GM23338 (cell line): ENCODE measurements at regions not wholly inside any gene's neighbourhood (a gene's known extent, or its start where the extent isn't known, plus 50 kb on each side); places are given as distances from the start of the nearest gene placed in this dataset.

Source experiments
- ATAC-seq: fragments of 200-7000 bp; cut with Tn5 transposase; 3 replicates; pipeline ENCODE4 v1.9.1; 2020
- DNase-seq: peaks from one replicate; pipeline ENCODE4 v3.0.0-alpha.2; 2015; ENCODE audit warnings: low spot score
- H2AFZ ChIP-seq: fragments of 200-600 bp; sonication (generic); 2 replicates; pipeline ENCODE4 v1.8.0; 2016; ENCODE audit warnings: antibody characterized with exemption, mild to moderate bottlenecking, moderate library complexity
- H3F3A ChIP-seq: fragments of 200-600 bp; sonication (generic); replicated peaks from 2 replicates; pipeline ENCODE4 v1.8.0; 2017; ENCODE audit warnings: antibody characterized with exemption, mixed run types, low read depth
- H3K27ac ChIP-seq: fragments of 200-600 bp; sonication (generic); 2 replicates; pipeline ENCODE4 v1.6.1; 2016; ENCODE audit warnings: low read depth
- H3K27me3 ChIP-seq: fragments of 200-600 bp; sonication (generic); 2 replicates; pipeline ENCODE4 v1.8.0; 2016; ENCODE audit warnings: mild to moderate bottlenecking, mixed run types, moderate library complexity; ENCODE audit not compliant: insufficient read depth
- H3K36me3 ChIP-seq: fragments of 200-600 bp; sonication (generic); 2 replicates; pipeline ENCODE4 v1.8.0; 2016; ENCODE audit warnings: mild to moderate bottlenecking; ENCODE audit not compliant: insufficient read depth
- H3K4me1 ChIP-seq: fragments of 200-600 bp; sonication (generic); 2 replicates; pipeline ENCODE4 v1.8.0; 2016; ENCODE audit warnings: mild to moderate bottlenecking, moderate library complexity; ENCODE audit not compliant: insufficient read depth
- H3K4me2 ChIP-seq: fragments of 200-600 bp; sonication (generic); 2 replicates; pipeline ENCODE4 v1.7.1; 2017; ENCODE audit warnings: mixed run types
- H3K4me3 ChIP-seq: fragments of 200-600 bp; sonication (generic); 2 replicates; pipeline ENCODE4 v1.6.1; 2016; ENCODE audit warnings: mixed run types
- H3K79me2 ChIP-seq: fragments of 200-600 bp; sonication (generic); replicated peaks from 2 replicates; pipeline ENCODE4 v1.8.0; 2017; ENCODE audit warnings: mild to moderate bottlenecking; ENCODE audit not compliant: insufficient read depth
- H3K9me2 ChIP-seq: fragments of 200-600 bp; sonication (generic); 2 replicates; pipeline ENCODE4 v1.8.0; 2017; ENCODE audit not compliant: insufficient read depth
- H4K20me1 ChIP-seq: fragments of 200-600 bp; sonication (generic); replicated peaks from 2 replicates; pipeline ENCODE4 v1.8.0; 2017; ENCODE audit warnings: mild to moderate bottlenecking; ENCODE audit not compliant: insufficient read depth
- H3K27ac Mint-ChIP-seq: 2 replicates; pipeline ENCODE4 v1.8.0; 2020; ENCODE audit warnings: inconsistent platforms, mild to moderate bottlenecking, moderate library complexity, mixed read lengths
- H3K27me3 Mint-ChIP-seq: 3 replicates; pipeline ENCODE4 v1.8.0; 2022; ENCODE audit warnings: low read depth, mild to moderate bottlenecking, moderate library complexity, mixed read lengths, inconsistent platforms; ENCODE audit not compliant: insufficient read depth, poor library complexity
- H3K36me3 Mint-ChIP-seq: 3 replicates; pipeline ENCODE4 v1.8.0; 2021; ENCODE audit warnings: low read depth, mild to moderate bottlenecking, inconsistent platforms, moderate library complexity, mixed read lengths
- H3K4me1 Mint-ChIP-seq: 3 replicates; pipeline ENCODE4 v1.8.0; 2020; ENCODE audit warnings: mild to moderate bottlenecking, inconsistent platforms, mixed read lengths
- H3K4me3 Mint-ChIP-seq: 3 replicates; pipeline ENCODE4 v1.8.0; 2021; ENCODE audit warnings: moderate library complexity, mild to moderate bottlenecking, inconsistent platforms, mixed read lengths
- H3K9me3 Mint-ChIP-seq: 3 replicates; pipeline ENCODE4 v1.8.0; 2020; ENCODE audit warnings: moderate library complexity, mild to moderate bottlenecking, inconsistent platforms, mixed read lengths
- EZH2 ChIP-seq: fragments of 200-600 bp; sonication (generic); IDR thresholded peaks from one replicate; pipeline ENCODE4 v1.8.0; 2017; ENCODE audit warnings: antibody characterized with exemption, mild to moderate bottlenecking, low read depth; ENCODE audit not compliant: unreplicated experiment
- EZH2phosphoT487 ChIP-seq: fragments of 200-600 bp; sonication (generic); IDR thresholded peaks from one replicate; pipeline ENCODE4 v1.8.1; 2018; ENCODE audit warnings: antibody characterized with exemption; ENCODE audit not compliant: unreplicated experiment
- JUNB ChIP-seq: IDR thresholded peaks from one replicate; pipeline ENCODE4 v1.6.1; 2016; ENCODE audit warnings: antibody characterized with exemption; ENCODE audit not compliant: unreplicated experiment
- NANOG ChIP-seq: IDR thresholded peaks from 2 replicates; pipeline ENCODE4 v1.6.1; 2016; ENCODE audit warnings: antibody characterized with exemption, borderline replicate concordance
- POLR2AphosphoS5 ChIP-seq: IDR thresholded peaks from 2 replicates; pipeline ENCODE4 v1.6.1; 2016; ENCODE audit warnings: antibody characterized with exemption, low read depth
- ZNF114 ChIP-seq: fragments of 250-450 bp; sonication (Bioruptor Pico); IDR thresholded peaks from 2 replicates; pipeline ENCODE4 v1.5.0; 2020; ENCODE audit warnings: mild to moderate bottlenecking, moderate library complexity
- ZNF331 ChIP-seq: fragments of 250-450 bp; sonication (Bioruptor Pico); IDR thresholded peaks from 2 replicates; pipeline ENCODE4 v1.5.0; 2020; ENCODE audit warnings: low read depth, mild to moderate bottlenecking, moderate library complexity
- TF ChIP-seq, protein P1 (sequence below): fragments of 250-450 bp; sonication (Bioruptor Pico); IDR thresholded peaks from 2 replicates; pipeline ENCODE4 v1.5.0; 2020; ENCODE audit warnings: mild to moderate bottlenecking, moderate library complexity
- TF ChIP-seq, protein P2 (sequence below), 2 experiments: fragments of 200-600 bp in 1 of 2; sonication (generic) in 1 of 2; conservative IDR thresholded peaks; 2 replicates each; pipeline versions ENCODE4 v1.5.1 to v1.6.1; 2016 to 2017; ENCODE audit warnings: antibody characterized with exemption in 2 of 2, low read depth in 2 of 2, mild to moderate bottlenecking in 2 of 2, moderate library complexity in 1 of 2
- TF ChIP-seq, protein P3 (sequence below): IDR thresholded peaks from 2 replicates; pipeline ENCODE4 v1.6.1; 2016; ENCODE audit warnings: antibody characterized with exemption

DNA sequence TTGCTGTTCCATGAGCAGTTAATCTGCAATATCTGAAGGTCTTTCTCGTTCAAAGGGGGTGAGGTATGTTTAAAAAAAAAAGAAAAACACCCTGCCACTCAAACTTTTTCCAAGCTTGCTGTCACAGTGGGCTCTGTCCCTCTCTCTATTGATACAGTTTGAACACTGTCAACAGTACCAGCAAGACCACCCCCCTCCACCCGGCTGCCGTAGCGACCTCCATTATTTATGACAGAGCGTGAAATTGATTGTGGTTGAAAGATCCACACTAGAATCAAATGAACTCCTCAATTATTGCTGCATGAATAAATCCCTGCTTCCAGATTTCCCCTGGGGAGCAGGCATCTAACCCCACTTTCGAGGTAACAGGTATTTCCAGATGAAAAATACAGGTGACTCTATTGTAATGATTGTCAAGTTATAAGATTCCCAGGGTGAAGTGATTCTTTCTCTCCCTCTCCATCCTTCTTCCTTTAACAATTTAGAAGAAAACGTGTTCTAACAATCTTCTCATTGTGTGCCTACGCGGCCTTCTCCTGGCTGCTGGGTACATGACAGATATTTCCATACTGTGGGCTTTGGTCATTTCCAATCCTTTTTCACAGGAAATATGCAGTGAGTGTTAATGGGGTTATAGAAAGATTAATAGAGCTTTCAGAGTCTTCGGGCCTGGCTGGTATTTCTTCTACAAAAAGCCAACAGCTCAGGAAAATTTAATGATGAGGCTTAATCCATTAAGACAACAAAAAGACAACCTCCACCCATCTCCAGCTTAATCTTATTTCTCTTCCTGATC, 135.7 kb upstream of the C16orf82 start:
- Mint-ChIP-seq H3K4me3 (no peak overlapping the region), H3K27me3 (peaks cover 7% of the 10 kb centered on the region), H3K9me3 (peaks cover 94% of the 10 kb centered on the region), H3K4me1 (no peaks in the 10 kb centered on the region), H3K36me3 (peaks cover 23% of the 10 kb centered on the region), H3K27ac (no peak overlapping the region)
- DNase-seq (no peak), ATAC-seq (no peak)
- Histone ChIP-seq H3K4me2 (no peak overlapping the region), H3K9me2 (no peaks in the 10 kb centered on the region), H3K79me2 (no peaks in the 10 kb centered on the region), H3K27me3 (no peaks in the 10 kb centered on the region), H3F3A (no peaks in the 10 kb centered on the region), H2AFZ (no peak overlapping the region), H3K36me3 (no peaks in the 10 kb centered on the region; the same call in 1 of the 2 replicates), H3K27ac (no peak overlapping the region), H3K4me1 (no peaks in the 10 kb centered on the region), H3K4me3 (no peak overlapping the region), H4K20me1 (no peaks in the 10 kb centered on the region)
- no peak for TF ChIP-seq ZNF331
- no peak for TF ChIP-seq NANOG
- TF ChIP-seq, protein P1, sequence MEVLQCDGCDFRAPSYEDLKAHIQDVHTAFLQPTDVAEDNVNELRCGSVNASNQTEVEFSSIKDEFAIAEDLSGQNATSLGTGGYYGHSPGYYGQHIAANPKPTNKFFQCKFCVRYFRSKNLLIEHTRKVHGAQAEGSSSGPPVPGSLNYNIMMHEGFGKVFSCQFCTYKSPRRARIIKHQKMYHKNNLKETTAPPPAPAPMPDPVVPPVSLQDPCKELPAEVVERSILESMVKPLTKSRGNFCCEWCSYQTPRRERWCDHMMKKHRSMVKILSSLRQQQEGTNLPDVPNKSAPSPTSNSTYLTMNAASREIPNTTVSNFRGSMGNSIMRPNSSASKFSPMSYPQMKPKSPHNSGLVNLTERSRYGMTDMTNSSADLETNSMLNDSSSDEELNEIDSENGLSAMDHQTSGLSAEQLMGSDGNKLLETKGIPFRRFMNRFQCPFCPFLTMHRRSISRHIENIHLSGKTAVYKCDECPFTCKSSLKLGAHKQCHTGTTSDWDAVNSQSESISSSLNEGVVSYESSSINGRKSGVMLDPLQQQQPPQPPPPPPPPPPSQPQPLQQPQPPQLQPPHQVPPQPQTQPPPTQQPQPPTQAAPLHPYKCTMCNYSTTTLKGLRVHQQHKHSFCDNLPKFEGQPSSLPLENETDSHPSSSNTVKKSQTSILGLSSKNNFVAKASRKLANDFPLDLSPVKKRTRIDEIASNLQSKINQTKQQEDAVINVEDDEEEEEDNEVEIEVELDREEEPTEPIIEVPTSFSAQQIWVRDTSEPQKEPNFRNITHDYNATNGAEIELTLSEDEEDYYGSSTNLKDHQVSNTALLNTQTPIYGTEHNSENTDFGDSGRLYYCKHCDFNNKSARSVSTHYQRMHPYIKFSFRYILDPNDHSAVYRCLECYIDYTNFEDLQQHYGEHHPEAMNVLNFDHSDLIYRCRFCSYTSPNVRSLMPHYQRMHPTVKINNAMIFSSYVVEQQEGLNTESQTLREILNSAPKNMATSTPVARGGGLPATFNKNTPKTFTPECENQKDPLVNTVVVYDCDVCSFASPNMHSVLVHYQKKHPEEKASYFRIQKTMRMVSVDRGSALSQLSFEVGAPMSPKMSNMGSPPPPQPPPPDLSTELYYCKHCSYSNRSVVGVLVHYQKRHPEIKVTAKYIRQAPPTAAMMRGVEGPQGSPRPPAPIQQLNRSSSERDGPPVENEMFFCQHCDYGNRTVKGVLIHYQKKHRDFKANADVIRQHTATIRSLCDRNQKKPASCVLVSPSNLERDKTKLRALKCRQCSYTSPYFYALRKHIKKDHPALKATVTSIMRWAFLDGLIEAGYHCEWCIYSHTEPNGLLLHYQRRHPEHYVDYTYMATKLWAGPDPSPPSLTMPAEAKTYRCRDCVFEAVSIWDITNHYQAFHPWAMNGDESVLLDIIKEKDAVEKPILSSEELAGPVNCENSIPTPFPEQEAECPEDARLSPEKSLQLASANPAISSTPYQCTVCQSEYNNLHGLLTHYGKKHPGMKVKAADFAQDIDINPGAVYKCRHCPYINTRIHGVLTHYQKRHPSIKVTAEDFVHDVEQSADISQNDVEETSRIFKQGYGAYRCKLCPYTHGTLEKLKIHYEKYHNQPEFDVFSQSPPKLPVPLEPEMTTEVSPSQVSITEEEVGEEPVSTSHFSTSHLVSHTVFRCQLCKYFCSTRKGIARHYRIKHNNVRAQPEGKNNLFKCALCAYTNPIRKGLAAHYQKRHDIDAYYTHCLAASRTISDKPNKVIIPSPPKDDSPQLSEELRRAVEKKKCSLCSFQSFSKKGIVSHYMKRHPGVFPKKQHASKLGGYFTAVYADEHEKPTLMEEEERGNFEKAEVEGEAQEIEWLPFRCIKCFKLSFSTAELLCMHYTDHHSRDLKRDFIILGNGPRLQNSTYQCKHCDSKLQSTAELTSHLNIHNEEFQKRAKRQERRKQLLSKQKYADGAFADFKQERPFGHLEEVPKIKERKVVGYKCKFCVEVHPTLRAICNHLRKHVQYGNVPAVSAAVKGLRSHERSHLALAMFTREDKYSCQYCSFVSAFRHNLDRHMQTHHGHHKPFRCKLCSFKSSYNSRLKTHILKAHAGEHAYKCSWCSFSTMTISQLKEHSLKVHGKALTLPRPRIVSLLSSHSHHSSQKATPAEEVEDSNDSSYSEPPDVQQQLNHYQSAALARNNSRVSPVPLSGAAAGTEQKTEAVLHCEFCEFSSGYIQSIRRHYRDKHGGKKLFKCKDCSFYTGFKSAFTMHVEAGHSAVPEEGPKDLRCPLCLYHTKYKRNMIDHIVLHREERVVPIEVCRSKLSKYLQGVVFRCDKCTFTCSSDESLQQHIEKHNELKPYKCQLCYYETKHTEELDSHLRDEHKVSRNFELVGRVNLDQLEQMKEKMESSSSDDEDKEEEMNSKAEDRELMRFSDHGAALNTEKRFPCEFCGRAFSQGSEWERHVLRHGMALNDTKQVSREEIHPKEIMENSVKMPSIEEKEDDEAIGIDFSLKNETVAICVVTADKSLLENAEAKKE (CRISPR knock-in tag): no peak
- TF ChIP-seq, protein P2, sequence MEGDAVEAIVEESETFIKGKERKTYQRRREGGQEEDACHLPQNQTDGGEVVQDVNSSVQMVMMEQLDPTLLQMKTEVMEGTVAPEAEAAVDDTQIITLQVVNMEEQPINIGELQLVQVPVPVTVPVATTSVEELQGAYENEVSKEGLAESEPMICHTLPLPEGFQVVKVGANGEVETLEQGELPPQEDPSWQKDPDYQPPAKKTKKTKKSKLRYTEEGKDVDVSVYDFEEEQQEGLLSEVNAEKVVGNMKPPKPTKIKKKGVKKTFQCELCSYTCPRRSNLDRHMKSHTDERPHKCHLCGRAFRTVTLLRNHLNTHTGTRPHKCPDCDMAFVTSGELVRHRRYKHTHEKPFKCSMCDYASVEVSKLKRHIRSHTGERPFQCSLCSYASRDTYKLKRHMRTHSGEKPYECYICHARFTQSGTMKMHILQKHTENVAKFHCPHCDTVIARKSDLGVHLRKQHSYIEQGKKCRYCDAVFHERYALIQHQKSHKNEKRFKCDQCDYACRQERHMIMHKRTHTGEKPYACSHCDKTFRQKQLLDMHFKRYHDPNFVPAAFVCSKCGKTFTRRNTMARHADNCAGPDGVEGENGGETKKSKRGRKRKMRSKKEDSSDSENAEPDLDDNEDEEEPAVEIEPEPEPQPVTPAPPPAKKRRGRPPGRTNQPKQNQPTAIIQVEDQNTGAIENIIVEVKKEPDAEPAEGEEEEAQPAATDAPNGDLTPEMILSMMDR (conservative IDR thresholded peaks at IDR 0.05; ENCODE audit: low read depth in 2 of 2): no peak
- TF ChIP-seq EZH2: no peak
- TF ChIP-seq POLR2AphosphoS5: no peak
- TF ChIP-seq, protein P3, sequence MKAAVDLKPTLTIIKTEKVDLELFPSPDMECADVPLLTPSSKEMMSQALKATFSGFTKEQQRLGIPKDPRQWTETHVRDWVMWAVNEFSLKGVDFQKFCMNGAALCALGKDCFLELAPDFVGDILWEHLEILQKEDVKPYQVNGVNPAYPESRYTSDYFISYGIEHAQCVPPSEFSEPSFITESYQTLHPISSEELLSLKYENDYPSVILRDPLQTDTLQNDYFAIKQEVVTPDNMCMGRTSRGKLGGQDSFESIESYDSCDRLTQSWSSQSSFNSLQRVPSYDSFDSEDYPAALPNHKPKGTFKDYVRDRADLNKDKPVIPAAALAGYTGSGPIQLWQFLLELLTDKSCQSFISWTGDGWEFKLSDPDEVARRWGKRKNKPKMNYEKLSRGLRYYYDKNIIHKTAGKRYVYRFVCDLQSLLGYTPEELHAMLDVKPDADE: no peak
- TF ChIP-seq JUNB: no peak
- no peak for TF ChIP-seq ZNF114 (CRISPR knock-in tag)
- no peak for TF ChIP-seq EZH2phosphoT487
